GM12891 (cell line): ENCODE measurements at regions not wholly inside any gene's neighbourhood (a gene's known extent, or its start where the extent isn't known, plus 50 kb on each side); places are given as distances from the start of the nearest gene placed in this dataset.

Experiments used
- PAX5 ChIP-seq: IDR thresholded peaks from 2 replicates; pipeline ENCODE4 v1.6.1; 2011; ENCODE audit warnings: low read length, moderate library complexity, mild to moderate bottlenecking; ENCODE audit not compliant: insufficient read depth, severe bottlenecking
- POLR2A ChIP-seq: IDR thresholded peaks from 2 replicates; pipeline ENCODE4 v1.6.1; 2011; ENCODE audit warnings: low read depth, low read length, control low read depth
- POLR2AphosphoS5 ChIP-seq: IDR thresholded peaks from 2 replicates; pipeline ENCODE4 v1.6.1; 2011; ENCODE audit warnings: low read depth, low read length, control low read depth
- SPI1 ChIP-seq: IDR thresholded peaks from 2 replicates; pipeline ENCODE4 v1.6.1; 2011; ENCODE audit warnings: low read depth, low read length, control low read depth
- TAF1 ChIP-seq: IDR thresholded peaks from 2 replicates; pipeline ENCODE4 v1.6.1; 2011; ENCODE audit warnings: low read depth, low read length, control low read depth

- TF ChIP-seq POLR2A (no peak), POLR2AphosphoS5 (no peak), TAF1 (no peak), SPI1 (no peak), PAX5 (no peak)
Measured at GRCh38 chr13:97113231-97114001, 108.7 kb upstream of the MBNL2 start.
